ENCODE measurements at regions not wholly inside any gene's neighbourhood (a gene's known extent, or its start where the extent isn't known, plus 50 kb on each side); places are given as distances from the start of the nearest gene placed in this dataset.

DNA sequence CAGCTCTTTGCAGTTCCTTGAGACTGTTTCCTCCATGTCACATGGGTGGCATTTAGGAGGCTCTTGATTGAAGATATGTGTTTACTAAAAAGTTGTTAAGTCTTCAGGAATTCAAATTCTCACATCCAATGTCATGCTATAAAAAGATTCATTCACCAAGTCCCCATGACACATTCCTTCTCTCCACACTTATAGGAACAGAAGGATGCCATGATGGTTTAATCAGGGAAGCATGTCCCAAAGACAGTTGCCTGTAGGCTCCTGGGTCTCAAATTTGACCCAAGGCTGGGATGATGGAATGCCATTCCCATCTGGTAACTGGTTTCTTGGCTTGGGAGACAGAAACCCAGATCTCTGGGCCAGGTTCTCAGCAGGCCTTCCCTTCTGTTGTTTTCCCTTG is 140.6 kb upstream of the SOX9 start:
- no peak for TF ChIP-seq CTCF (IDR thresholded peaks at IDR 0.05)
- no peak for TF ChIP-seq POLR2AphosphoS5 (IDR thresholded peaks at IDR 0.05; ENCODE audit: low read depth, low read length)
- no peak for TF ChIP-seq SIN3A (IDR thresholded peaks at IDR 0.05; ENCODE audit: borderline replicate concordance, insufficient read depth, low read depth, low read length)
- no peak for TF ChIP-seq REST (IDR thresholded peaks at IDR 0.05; ENCODE audit: insufficient read depth in 1 of 2, low read depth in 2 of 2, low read length in 1 of 2)
- TF ChIP-seq TCF7L2 (IDR thresholded peaks at IDR 0.05; ENCODE audit: low read depth, low read length): no peak

Data from Panc1 (cell line).